ENCODE measurements at regions not wholly inside any gene's neighbourhood (a gene's known extent, or its start where the extent isn't known, plus 50 kb on each side); places are given as distances from the start of the nearest gene placed in this dataset.
A peak's percentile ranks its signal among the peaks of the same experiment; 100 is the strongest.

DNA sequence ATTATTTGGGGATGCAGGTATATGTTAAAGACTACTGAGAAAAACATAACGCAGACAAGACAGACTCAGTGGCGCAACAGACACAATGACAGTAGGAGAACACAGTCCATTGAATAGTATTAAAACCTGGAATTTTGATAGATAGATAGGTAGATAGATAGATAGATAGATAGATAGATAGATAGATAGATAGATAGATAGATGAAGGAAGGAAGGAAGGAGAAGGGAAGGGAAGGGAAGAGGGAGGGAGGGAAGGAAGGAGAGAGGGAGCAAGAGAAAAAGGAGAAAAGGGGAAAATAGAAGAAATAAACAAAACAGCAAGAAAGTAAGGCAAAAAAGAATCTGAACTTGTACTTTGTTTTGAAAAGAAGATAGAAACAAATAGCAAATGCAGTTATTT is 404.5 kb downstream of the FOXO1 start:
- H3K27me3 Mint-ChIP-seq, result no peaks in the 10 kb centered on the region
- H3K36me3 Mint-ChIP-seq (ENCODE audit: insufficient read depth), result no peaks in the 10 kb centered on the region
- H3K9me3 Mint-ChIP-seq, result no peaks in the 10 kb centered on the region
- no peak overlapping the region for H3K27ac Mint-ChIP-seq (ENCODE audit: low read depth)
- H3K4me3 Mint-ChIP-seq, result no peak overlapping the region
- DNase-seq (ENCODE audit: low spot score in 2 of 2), result no peak
- no peaks in the 10 kb centered on the region for H3K4me1 Mint-ChIP-seq
- ATAC-seq (replicated peaks; ENCODE audit: extremely low read depth, poor library complexity, severe bottlenecking), result no peak

DNA sequence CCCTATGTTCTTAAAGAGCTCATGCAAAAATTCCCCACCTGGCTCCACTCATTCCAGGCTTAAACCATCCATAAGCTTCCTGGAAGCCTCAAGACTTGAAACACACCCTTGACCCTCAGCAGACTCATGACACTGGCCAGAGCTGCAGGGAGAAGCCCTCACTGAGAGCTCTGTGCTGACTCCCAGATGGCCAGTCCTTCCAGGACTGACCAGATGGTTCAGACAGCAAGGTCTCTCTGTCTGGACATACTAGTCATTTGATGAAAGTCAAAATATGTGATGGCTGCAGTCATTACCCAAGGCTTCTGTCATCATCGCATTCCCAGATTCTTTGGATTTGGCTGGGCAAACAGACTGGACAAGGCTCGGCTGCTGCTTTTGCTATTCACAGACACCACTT is 397.4 kb downstream of the FOXO1 start:
- Mint-ChIP-seq H3K9me3 (no peaks in the 10 kb centered on the region), H3K27me3 (peaks cover 6% of the 10 kb centered on the region), H3K27ac (ENCODE audit: low read depth) (no peak overlapping the region), H3K4me1 (peaks cover 17% of the 10 kb centered on the region), H3K4me3 (no peak overlapping the region), H3K36me3 (ENCODE audit: insufficient read depth) (no peaks in the 10 kb centered on the region)
- ATAC-seq (replicated peaks; ENCODE audit: extremely low read depth, poor library complexity, severe bottlenecking), result no peak
- no peak for DNase-seq (ENCODE audit: low spot score in 2 of 2)

DNA sequence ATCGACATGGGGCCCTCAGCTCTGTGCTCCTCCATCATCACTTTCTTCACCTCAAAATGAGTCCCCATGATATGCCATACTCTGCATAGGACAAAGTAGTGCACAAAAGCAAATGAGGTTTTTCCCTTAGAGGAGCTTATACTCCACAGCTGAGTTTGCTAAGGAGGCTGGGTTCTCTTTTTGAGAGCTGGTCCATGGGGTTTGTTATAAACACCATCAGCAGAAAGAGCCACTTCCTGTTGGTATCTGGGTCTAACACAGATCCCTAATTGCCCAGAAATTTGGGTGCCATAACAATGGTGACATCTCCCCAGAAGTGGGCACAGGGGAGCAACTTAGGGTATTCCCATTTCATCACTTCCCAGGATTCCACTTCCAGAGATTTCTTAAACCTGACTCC is 395.7 kb downstream of the FOXO1 start:
- H3K36me3 Mint-ChIP-seq (ENCODE audit: insufficient read depth), result no peaks in the 10 kb centered on the region

DNA sequence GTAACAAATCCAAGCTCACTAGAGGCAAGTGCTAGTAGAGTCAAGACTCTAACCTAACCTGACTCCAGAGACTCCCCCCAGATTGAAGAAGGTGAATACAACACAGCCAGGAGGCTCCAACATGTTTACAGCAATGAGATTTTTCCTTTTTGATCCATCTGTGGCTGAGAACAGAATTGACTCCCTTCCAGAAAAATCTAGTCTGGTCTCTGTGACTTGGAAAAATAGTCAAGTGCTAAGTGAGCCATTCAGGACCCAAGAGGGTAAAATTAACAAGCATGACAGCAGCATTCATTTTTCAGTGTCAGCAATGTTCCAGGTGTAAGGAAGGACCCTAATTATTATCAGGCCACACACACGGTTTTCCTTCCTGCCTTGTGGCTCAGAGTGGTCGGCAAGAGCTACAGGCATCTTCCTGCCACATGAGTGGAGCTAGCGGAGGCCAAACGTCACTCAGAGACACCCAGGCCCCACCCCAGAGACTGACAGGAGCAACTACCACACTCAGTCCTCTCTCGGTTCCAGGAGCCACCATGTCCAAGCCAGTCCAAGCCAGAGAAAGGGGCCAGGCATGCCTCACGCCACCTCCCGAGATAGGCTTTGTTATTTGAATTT is 395.1 kb downstream of the FOXO1 start:
- Mint-ChIP-seq H3K27me3 (peaks cover 6% of the 10 kb centered on the region), H3K9me3 (no peaks in the 10 kb centered on the region), H3K36me3 (ENCODE audit: insufficient read depth) (no peaks in the 10 kb centered on the region), H3K4me1 (peaks cover 17% of the 10 kb centered on the region), H3K4me3 (no peak overlapping the region), H3K27ac (ENCODE audit: low read depth) (no peak overlapping the region)
- DNase-seq (ENCODE audit: low spot score in 2 of 2), result no peak
- no peak for ATAC-seq (replicated peaks; ENCODE audit: extremely low read depth, poor library complexity, severe bottlenecking)

More for the DNA sequence above, 395.7 kb downstream of the FOXO1 start:
- Mint-ChIP-seq H3K9me3 (no peaks in the 10 kb centered on the region), H3K27ac (ENCODE audit: low read depth) (no peak overlapping the region), H3K4me1 (peaks cover 17% of the 10 kb centered on the region), H3K27me3 (peaks cover 6% of the 10 kb centered on the region), H3K4me3 (no peak overlapping the region)
- DNase-seq (ENCODE audit: low spot score in 2 of 2) (no peak), ATAC-seq (replicated peaks; ENCODE audit: extremely low read depth, poor library complexity, severe bottlenecking) (no peak)

DNA sequence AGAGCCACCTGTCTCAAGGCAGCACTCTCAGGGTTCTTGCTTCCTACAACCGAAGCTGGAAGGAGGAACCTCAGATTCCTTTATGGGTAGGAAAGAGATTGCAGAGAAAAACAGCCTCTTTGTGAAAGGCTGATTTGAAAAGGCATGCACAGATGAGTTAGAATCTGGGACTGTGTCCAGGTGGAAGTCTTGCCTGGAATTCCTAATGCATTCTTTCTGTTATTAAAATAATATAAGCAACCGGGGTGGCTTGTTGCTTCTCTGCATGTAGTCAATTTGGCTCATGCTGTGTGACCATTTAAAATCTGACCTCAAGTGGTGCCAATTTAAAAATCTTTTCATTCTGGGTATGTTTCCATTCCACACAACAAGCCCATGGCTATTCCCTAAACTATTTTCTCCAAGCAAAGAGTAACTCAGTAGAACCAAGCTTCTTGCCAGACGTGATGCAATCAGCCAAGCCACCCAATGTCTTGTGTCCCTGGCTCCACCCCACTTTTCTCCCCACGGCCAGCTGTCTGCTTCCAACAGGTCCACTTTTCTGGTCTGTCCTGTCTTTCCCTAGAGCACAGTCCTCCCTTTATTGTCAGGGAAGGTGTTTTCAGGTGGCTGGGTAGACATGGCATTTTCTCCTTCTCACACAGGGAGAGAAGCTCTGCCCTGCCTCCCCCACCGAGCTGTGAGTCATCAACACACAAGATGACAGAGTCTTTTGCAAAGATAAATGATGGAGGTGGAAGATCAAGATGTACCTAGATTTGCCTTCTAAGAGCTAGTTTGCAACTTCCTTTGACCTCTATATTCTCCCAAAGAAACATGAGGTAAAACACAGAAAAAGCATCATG is 394.3 kb downstream of the FOXO1 start:
- no peaks in the 10 kb centered on the region for H3K9me3 Mint-ChIP-seq
- no peak overlapping the region for H3K4me3 Mint-ChIP-seq
- DNase-seq (ENCODE audit: low spot score in 2 of 2) (no peak), ATAC-seq (replicated peaks; ENCODE audit: extremely low read depth, poor library complexity, severe bottlenecking) (no peak)
- no peaks in the 10 kb centered on the region for H3K36me3 Mint-ChIP-seq (ENCODE audit: insufficient read depth)
- no peak overlapping the region for H3K27ac Mint-ChIP-seq (ENCODE audit: low read depth)
- H3K4me1 Mint-ChIP-seq, result peaks cover 21% of the 10 kb centered on the region
- peaks cover 10% of the 10 kb centered on the region for H3K27me3 Mint-ChIP-seq

DNA sequence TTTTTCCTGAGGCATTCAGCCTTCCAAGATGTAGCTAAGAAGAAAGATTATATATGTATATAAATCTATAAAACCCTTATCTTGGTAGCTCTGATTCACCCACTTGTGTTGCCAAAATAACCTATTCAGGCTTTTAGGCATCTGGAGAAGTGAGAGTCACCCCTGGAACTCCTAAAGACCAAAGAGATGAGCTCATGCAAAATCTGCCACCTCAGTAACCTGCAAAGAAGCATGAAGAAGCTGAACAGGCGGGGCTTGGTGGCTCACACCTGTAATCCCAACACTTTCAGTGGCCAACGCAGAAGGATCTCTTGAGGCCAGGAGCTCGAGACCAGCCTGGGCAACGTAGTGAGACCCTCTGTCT is 393.7 kb downstream of the FOXO1 start:
- ATAC-seq (replicated peaks; ENCODE audit: extremely low read depth, poor library complexity, severe bottlenecking) (no peak), DNase-seq (ENCODE audit: low spot score in 2 of 2) (no peak)
- Mint-ChIP-seq H3K36me3 (ENCODE audit: insufficient read depth) (no peaks in the 10 kb centered on the region), H3K9me3 (no peaks in the 10 kb centered on the region), H3K27me3 (peaks cover 13% of the 10 kb centered on the region), H3K4me3 (no peak overlapping the region), H3K4me1 (peaks cover 21% of the 10 kb centered on the region), H3K27ac (ENCODE audit: low read depth) (no peak overlapping the region)

DNA sequence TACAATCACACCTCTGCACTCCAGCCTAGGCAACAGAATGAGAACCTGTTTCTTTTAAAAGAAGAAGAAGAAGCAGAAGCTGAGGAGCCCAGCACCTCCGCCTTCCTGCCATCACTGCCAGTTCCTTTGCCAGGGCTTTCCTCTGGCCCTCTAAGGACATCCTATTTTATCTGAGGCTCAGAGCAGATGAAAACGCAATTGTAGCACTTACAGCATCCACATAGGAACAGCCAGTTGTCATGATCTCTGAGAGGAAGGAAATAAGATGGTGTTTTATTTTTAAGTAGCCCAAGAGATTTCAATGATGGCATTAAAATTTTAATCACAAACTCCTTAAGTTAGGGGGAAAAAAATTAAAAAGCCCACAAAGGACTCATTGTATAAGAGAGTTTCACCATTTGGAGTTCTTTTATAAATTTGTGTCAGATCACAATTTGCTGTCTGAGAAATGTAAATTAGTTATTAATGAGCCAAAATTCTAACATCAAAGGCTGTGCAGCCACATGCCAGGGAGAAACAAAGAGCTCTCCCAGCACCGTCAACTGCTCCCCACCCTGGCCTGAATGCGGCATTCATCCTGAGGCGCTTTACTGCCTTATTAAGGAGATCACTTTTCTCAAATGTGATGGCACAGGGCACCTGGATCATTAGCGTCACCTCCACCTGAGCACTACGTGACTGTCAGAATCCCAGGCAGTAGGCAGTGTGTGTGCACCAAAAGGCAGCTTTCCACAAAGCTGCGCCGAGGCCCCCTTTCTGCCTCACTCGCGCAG is 393.0 kb downstream of the FOXO1 start:
- DNase-seq (ENCODE audit: low spot score in 2 of 2) (no peak), ATAC-seq (replicated peaks; ENCODE audit: extremely low read depth, poor library complexity, severe bottlenecking) (no peak)
- Mint-ChIP-seq H3K27ac (ENCODE audit: low read depth) (no peak overlapping the region), H3K4me1 (peaks cover 19% of the 10 kb centered on the region), H3K36me3 (ENCODE audit: insufficient read depth) (no peaks in the 10 kb centered on the region), H3K9me3 (no peaks in the 10 kb centered on the region), H3K4me3 (no peak overlapping the region), H3K27me3 (peaks cover 16% of the 10 kb centered on the region)

DNA sequence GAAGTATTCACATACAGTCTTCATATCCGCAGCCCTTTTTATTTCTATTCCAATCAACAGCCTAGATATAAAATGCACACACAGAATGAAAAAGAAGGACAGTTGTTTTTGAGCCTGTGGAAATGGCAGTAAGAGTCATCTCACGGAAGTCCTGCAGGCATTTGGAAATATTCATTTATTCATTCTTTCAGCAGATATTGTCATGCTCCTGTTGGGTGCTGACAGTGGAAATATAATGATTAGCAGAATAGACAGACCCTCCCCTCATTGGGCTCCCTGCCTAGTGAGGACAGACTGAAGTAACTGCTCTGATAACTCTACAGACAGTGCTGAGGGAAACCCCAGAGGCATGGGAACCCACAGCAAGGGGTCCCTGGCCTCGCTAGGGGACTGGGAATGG is 392.3 kb downstream of the FOXO1 start:
- no peaks in the 10 kb centered on the region for H3K36me3 Mint-ChIP-seq (ENCODE audit: insufficient read depth)
- ATAC-seq (replicated peaks; ENCODE audit: extremely low read depth, poor library complexity, severe bottlenecking), result no peak
- H3K9me3 Mint-ChIP-seq, result no peaks in the 10 kb centered on the region
- H3K27ac Mint-ChIP-seq (ENCODE audit: low read depth), result no peak overlapping the region
- no peak for DNase-seq (ENCODE audit: low spot score in 2 of 2)
- H3K4me3 Mint-ChIP-seq, result no peak overlapping the region
- peaks cover 19% of the 10 kb centered on the region for H3K27me3 Mint-ChIP-seq
- peaks cover 19% of the 10 kb centered on the region for H3K4me1 Mint-ChIP-seq

DNA sequence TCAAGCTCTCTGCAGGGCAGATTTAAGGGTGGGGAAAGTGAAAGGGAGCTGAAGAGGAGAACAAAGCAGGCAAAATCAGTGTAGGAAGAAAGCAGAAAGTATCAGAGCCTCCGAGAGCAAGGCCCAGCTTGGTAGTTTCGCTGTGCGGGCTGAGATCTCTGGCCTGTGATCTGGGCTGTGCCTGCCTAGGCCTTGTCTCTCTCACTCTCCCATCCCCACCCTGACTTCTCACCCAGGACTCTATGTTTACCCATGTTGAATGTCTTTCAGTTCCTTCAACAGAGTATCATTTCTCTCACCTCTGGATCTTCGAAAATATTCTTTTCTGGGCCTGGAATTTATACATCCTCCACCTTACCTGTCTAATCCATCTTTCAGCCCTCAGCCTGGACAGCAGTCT is 391.3 kb downstream of the FOXO1 start:
- no peak overlapping the region for H3K4me3 Mint-ChIP-seq
- peaks cover 19% of the 10 kb centered on the region for H3K27me3 Mint-ChIP-seq
- H3K36me3 Mint-ChIP-seq (ENCODE audit: insufficient read depth), result no peaks in the 10 kb centered on the region
- DNase-seq (ENCODE audit: low spot score in 2 of 2) (no peak), ATAC-seq (replicated peaks; ENCODE audit: extremely low read depth, poor library complexity, severe bottlenecking) (no peak)
- peaks cover 19% of the 10 kb centered on the region for H3K4me1 Mint-ChIP-seq
- H3K27ac Mint-ChIP-seq (ENCODE audit: low read depth), result no peak overlapping the region
- no peaks in the 10 kb centered on the region for H3K9me3 Mint-ChIP-seq

DNA sequence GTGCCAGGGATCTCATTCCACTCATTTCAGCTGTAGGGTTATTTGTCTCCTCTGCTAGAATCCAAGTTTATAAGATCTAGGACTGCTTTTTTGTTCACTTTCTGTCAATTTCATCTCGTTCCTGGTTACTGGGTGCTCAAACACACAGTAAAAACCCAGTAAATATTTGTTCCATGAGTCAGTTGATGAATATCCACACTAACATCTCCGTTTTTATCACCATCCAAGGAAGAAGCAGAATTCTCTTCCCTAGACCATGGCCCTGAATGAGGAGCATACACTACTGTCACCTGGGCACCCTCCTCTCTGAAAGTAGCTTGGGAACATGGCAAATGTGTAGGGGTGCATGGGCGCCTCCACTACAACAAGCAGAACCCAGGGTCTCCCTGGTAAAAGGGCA is 390.8 kb downstream of the FOXO1 start:
- H3K27me3 Mint-ChIP-seq, result peaks cover 19% of the 10 kb centered on the region
- DNase-seq (ENCODE audit: low spot score in 2 of 2) (no peak), ATAC-seq (replicated peaks; ENCODE audit: extremely low read depth, poor library complexity, severe bottlenecking) (no peak)
- H3K9me3 Mint-ChIP-seq, result no peaks in the 10 kb centered on the region
- no peaks in the 10 kb centered on the region for H3K36me3 Mint-ChIP-seq (ENCODE audit: insufficient read depth)
- H3K27ac Mint-ChIP-seq (ENCODE audit: low read depth), result peak overlapping the region; percentile 8
- H3K4me1 Mint-ChIP-seq, result peaks cover 15% of the 10 kb centered on the region
- H3K4me3 Mint-ChIP-seq, result no peak overlapping the region

DNA sequence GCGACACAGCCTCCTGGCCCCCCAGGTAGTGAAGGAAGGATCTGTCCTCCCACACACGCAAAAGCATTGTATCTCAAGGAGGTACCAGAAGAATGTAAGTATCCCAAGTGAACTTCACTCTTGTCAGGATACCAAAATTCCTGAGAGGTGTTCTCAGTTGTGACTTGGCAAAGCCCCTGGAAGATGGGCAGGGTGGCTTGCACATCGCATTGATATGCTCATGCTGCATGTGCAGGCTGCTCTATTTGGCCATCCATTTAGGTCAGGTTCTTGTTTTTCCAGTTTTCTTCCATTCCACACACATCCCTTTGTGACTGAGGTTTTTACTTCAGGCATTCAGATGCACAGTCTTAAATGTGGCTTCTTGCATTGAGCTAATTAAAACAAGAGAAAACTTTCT is 382.8 kb downstream of the FOXO1 start:
- peaks cover under 1% of the 10 kb centered on the region for H3K27me3 Mint-ChIP-seq
- H3K4me1 Mint-ChIP-seq, result no peaks in the 10 kb centered on the region
- no peaks in the 10 kb centered on the region for H3K36me3 Mint-ChIP-seq (ENCODE audit: insufficient read depth)
- H3K4me3 Mint-ChIP-seq, result no peak overlapping the region
- H3K9me3 Mint-ChIP-seq, result no peaks in the 10 kb centered on the region
- H3K27ac Mint-ChIP-seq (ENCODE audit: low read depth), result no peak overlapping the region
- DNase-seq (ENCODE audit: low spot score in 2 of 2), result no peak
- no peak for ATAC-seq (replicated peaks; ENCODE audit: extremely low read depth, poor library complexity, severe bottlenecking)

DNA sequence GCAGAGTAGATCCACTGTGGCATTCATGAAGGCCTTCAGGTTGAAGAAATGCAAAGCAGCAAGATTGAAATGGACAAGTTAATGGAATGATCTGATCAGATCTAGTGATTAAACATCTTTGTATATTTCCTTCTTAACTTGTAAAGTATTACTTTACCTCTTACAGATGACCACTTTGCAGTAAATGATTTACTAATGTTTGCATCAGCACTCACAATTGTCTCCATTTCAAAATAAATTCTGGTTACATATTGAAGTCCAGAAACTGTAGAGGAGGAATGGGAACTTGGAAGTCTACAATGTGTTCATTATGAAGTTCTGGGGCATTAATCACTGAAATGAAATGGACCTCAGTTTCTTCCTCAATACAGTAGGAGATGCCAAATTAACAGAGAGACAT is 380.8 kb downstream of the FOXO1 start:
- ATAC-seq (replicated peaks; ENCODE audit: extremely low read depth, poor library complexity, severe bottlenecking) (no peak), DNase-seq (ENCODE audit: low spot score in 2 of 2) (no peak)
- H3K9me3 Mint-ChIP-seq, result no peaks in the 10 kb centered on the region
- no peaks in the 10 kb centered on the region for H3K4me1 Mint-ChIP-seq
- H3K27ac Mint-ChIP-seq (ENCODE audit: low read depth), result no peak overlapping the region
- H3K4me3 Mint-ChIP-seq, result no peak overlapping the region
- no peaks in the 10 kb centered on the region for H3K27me3 Mint-ChIP-seq
- no peaks in the 10 kb centered on the region for H3K36me3 Mint-ChIP-seq (ENCODE audit: insufficient read depth)

DNA sequence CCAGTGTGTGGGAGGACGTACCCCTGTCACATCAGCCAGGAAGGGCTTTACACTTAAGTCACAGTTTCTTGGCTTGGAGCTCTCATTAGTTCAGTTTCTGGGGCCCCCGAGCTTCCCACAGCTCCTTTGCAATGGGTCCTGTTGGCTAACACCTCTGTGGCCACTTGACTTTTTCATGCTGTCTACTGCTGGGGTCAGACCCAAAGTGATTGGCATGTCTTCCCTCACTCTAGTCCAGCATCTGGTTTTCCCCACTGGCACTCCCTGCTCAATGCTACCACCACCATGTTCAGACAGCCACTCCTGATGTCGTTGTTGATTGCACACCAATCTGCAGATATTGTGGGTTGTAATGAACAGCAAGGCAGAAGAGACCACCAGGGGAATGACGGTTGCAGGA is 379.0 kb downstream of the FOXO1 start:
- ATAC-seq (replicated peaks; ENCODE audit: extremely low read depth, poor library complexity, severe bottlenecking) (no peak), DNase-seq (ENCODE audit: low spot score in 2 of 2) (no peak)
- no peaks in the 10 kb centered on the region for H3K4me1 Mint-ChIP-seq
- H3K27ac Mint-ChIP-seq (ENCODE audit: low read depth), result no peak overlapping the region
- no peaks in the 10 kb centered on the region for H3K9me3 Mint-ChIP-seq
- H3K4me3 Mint-ChIP-seq, result no peak overlapping the region
- H3K36me3 Mint-ChIP-seq (ENCODE audit: insufficient read depth), result no peaks in the 10 kb centered on the region
- H3K27me3 Mint-ChIP-seq, result no peaks in the 10 kb centered on the region

Data from central memory CD8-positive, alpha-beta T cell (primary cell).